ENCODE measurements at regions not wholly inside any gene's neighbourhood (a gene's known extent, or its start where the extent isn't known, plus 50 kb on each side); places are given as distances from the start of the nearest gene placed in this dataset.

GRCh38 chr3:127365163-127365798, 77.4 kb upstream of the PRR20G start:
- TF ChIP-seq, protein P1, sequence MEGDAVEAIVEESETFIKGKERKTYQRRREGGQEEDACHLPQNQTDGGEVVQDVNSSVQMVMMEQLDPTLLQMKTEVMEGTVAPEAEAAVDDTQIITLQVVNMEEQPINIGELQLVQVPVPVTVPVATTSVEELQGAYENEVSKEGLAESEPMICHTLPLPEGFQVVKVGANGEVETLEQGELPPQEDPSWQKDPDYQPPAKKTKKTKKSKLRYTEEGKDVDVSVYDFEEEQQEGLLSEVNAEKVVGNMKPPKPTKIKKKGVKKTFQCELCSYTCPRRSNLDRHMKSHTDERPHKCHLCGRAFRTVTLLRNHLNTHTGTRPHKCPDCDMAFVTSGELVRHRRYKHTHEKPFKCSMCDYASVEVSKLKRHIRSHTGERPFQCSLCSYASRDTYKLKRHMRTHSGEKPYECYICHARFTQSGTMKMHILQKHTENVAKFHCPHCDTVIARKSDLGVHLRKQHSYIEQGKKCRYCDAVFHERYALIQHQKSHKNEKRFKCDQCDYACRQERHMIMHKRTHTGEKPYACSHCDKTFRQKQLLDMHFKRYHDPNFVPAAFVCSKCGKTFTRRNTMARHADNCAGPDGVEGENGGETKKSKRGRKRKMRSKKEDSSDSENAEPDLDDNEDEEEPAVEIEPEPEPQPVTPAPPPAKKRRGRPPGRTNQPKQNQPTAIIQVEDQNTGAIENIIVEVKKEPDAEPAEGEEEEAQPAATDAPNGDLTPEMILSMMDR (IDR thresholded peaks at IDR 0.05), result no peak
- TF ChIP-seq POLR2A (IDR thresholded peaks at IDR 0.05), result no peak

Data from testis (tissue), 2 donors.